GM18873 (cell line): ENCODE measurements at regions not wholly inside any gene's neighbourhood (a gene's known extent, or its start where the extent isn't known, plus 50 kb on each side); places are given as distances from the start of the nearest gene placed in this dataset.
"Not testable (repeated sequence)": the region's sequence is repeated elsewhere in the genome, so short reads cannot be mapped to it uniquely, and the experiment has no call there.

Experiments
- ATAC-seq: cut with Tn5 transposase; IDR thresholded peaks from one replicate; pipeline ENCODE4 v1.9.1; 2021; ENCODE audit warnings: mild to moderate bottlenecking, moderate library complexity, moderate number of reproducible peaks; ENCODE audit not compliant: unreplicated experiment, low FRiP score

DNA sequence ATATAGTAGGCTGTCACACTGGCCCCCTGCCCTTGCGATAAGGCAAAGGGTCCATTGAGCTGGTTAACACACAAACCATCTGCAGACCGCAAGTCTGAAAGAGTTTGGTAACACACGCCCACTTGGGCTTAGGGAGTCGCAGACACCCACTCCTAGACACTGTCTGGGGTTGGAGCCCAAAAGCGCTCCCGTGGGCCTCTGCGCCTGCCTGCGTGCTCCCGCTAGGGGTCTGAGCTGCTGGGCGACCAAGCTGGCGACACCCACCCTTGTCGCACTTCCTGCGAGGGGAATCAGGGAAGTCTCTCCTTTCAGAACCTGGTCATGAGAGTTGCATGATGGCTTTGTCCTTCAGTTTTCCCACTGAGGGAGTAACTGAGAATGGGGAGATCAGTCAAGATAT is 653.0 kb downstream of the HTR1B start:
- ATAC-seq, result no peak

DNA sequence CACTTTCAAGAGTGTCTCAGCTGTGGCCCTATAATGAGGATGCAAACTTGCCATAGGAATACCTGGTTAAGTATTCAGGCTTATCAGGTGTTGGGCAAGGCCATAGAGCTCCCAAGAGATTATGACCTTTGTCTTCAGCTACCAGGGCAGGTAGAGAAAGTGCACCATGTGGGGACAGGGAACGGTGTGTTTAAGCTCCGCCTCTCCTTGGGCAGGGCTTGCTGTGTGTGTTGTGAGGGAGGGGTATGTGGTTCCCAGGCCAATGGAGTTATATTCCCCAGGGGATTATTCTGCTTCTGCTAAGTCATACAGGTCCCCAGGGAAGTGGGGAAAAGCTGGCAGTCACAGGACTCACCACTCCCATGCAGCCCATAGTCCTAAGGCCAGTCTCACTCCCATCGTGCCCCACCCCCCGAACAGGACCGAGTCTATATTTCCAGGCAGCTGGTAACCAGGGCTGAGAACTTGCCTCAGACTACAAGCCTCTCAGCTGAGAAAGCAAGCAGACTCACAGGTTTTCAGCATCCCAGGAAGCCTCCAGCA is 660.2 kb downstream of the HTR1B start:
- ATAC-seq, result no peak

DNA sequence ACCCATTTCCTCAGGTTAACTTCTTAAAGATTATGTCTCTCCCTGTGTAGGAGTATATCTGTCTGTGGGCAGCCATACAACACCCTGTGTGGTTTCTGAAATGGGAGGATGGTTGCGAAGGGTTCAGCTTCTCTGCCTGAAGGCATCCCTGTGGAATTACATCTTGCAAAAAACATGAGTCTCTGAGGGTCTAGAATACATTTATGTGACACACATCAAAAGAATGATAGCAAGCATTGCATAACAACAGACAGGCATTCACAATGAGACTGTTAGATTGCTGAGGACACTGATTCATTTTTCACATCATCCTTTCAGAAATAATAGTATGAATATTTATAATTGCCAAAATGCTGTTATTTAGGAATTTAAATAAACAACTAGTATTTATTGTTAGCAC is 670.9 kb downstream of the HTR1B start:
- no peak for ATAC-seq

DNA sequence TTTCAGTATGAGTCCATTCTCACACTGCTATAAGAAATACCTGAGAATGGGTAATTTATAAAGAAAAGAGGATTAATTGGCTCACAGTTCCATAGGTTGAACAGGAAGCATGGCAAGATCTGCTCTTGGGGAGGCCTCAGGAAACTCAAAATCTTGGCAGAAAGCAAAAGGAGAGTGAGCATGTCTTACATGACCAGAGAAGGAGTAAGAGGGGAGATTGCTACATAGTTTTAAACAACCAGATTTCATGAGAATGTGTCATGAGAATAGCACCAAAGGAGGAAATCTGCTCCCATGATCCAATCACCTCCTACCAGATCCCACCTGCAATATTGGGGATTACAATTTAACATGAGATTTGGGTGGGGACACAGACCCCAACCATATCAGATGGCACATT is 672.4 kb downstream of the HTR1B start:
- no peak for ATAC-seq

DNA sequence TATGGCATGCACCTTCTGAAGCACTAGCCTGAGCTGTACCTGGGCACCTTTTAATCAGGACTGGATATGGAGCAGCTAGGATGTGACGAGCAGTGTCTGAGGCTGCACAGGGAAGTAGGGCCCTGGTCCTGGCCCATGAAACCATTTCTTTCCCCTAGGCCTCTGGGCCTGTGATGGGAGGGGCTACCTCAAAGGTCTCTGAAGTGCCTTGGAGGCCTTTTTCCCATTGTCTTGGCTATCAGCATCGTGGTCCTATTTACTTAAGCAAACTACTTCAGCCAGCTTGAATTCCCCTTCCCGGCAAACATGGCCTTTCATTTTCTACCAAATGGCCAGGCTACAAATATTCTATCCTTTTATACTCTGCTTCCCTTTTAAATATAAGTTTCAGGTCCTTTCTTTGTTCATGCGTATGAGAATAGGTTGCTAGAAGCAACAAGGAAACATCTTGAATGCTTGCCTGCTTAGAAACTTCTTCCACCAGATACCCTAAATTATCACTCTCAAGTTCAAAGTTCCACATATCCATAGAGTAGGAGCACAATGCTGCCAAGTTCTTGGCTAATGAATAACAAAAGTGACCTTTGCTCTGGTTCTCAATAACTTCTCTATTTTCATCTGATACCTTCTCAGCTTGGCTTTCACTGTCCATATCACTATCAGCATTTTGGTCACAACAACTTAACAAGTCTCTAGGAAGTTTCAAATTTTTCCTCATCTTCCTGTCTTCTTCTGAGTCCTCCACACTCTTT is 673.1 kb downstream of the HTR1B start:
- no peak for ATAC-seq

DNA sequence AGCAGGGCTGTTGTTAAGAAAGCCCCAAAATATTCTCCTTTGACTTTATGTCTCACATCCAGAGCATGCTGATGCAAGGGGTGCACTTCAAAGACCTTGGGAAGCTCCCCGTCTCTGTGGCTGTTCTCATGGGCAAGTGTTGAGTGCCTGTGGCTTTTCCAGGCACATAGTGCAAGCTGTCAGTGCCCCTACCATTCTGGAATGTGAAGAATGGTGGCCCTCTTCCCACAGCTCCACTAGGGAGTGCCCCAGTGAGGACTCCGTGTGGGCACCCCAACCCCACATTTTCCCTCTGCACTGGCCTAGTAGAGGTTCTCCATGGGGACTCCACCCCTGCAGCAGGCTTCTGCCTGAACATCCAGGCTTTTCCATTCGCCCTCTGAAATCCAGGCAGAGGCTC is 673.7 kb downstream of the HTR1B start:
- ATAC-seq, result no peak

DNA sequence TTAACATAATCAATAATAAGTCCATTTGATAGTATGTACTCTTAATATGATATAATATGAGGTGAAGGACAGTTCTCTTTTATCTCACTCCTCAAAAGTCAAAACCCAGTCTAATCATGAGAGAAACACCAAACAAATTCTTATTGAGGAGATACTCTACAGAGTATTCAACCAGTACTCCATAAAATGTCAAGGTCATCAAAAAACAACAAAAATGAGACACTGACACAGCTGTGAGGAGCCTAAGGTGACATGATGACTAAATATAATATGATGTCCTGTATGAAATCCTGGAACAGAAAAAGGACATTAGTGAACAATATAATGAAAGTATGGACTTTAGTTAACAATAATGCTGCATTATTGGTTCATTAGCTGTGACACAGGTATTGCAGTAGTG is 675.1 kb downstream of the HTR1B start:
- no peak for ATAC-seq

DNA sequence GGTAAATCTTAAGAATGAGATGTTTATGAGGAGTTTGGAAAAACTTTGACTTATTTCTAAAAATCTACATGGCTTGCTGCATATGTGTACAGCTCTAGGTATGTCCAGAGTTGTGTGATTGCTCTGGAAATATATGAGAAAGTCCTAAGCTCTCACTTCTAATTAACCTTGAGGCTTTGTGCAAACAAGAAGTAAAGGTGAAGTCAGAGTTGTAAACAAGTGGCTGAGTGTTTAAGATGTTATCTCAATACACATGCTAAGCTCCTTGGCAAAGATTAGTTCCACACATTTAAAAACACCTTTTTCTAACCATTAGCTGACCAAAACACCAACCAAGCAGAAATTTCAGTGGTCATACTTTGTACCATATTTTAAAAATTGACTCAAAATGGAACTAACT is 684.2 kb downstream of the HTR1B start:
- ATAC-seq, result no peak

DNA sequence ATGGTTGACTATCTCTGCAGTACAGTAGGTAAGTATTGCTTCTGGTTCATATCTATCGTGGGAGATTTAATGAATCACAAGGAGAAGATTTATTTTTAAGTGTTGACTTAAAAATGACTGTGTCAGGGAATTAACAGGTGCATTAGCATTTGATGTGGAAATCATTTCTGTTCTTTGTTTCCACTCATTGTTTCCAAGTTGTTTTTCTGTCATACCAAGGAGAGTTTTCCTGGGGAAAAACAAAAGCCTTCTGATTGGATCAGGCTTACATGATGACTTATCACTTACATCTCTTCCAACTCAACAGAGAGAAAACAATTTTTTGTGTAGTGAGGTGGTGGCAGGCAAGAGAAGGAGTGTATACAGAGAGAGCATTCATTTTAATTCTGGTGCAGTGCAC is 686.4 kb downstream of the HTR1B start:
- ATAC-seq, result no peak

DNA sequence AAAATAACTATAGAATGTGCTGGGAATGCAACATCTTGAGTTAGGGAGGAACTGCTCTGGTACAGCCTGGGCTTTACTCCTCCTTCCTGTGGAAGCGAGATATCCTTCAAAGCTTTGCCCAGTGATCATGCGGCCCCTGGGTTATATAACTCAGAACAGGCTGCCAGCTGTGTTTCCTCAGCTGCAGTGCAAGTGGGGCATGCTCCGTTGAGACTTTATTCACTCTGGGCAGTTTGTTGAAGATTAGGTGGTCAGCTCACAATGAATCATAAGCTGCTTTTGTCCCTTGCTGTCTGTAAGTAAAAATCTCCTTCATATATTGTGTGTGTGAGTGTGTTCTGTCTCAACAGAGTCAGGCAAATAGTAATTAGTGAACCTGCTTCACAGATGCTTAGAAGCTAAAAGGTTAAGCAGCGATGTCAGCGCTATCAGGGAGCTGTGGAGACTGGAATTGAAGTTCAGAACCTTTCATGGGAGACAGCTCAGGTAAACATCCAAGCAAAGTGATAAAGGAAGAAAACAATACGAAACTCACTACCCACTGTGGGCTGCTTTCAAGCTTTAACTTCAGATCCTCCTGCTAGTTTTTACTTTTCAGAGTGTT is 688.4 kb downstream of the HTR1B start:
- ATAC-seq, result no peak

DNA sequence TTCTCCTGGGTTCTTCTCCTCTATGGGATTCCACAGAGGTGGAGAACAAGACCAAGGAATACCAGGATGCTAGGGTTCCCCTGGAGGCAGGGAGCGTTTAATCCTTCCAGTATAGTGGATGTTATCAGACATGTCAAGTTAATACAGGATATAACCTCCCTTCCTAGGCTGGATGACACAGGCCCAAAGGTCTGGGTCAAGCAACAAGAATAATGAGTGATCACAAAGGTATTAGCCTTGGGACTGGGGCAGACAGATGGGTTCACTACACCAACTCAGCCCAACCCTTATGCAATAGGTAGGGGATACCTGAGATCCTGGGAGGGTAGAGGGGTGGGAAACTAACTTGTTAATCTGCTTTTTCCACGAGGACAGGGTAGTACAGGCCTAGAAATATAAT is 690.3 kb downstream of the HTR1B start:
- no peak for ATAC-seq

DNA sequence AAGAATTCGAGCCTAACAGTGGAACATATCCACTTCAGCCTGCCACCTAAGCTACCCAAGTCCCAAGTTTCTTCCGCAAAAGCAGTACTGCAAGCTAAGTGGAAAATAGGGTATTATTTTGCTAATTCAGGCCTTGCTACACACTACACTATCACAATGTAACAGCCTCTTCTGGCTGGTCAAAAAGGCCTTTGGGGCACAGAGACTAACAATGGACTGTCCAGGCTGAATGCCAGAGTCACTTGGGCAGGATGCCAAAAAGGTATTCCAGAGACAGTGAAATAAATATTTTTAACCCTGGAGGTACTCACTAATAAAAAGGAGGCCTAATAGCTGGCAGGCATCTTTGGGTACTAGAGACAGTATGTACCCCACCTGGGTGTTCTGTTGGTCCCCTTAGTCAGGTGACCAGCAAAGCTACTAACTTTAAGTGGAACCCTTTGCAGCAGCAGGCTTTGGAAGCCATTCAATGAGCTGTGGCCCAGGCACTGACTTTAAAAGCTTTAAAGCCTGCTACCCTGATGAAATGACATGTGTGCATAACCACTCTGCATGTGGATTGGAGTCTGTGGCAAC is 692.1 kb downstream of the HTR1B start:
- ATAC-seq, result no peak

DNA sequence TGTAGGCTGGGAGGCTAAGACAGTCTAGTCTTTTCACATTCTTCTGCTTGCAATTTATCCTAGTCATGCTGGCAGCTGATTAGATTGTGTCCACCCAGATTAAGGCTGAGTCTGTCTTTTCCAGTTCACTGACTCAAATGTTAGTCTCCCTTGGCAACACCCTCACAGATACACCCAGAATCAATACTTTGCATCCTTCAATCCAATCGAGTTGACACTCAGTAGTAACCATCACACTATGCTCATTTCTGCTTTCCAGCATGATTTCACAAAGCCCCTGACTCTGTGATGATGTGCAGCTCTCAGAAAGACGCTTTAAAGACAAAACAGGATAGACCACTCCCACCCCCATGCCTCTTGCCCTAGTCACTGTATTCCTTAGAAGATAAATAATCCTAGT is 693.0 kb downstream of the HTR1B start:
- no peak for ATAC-seq

DNA sequence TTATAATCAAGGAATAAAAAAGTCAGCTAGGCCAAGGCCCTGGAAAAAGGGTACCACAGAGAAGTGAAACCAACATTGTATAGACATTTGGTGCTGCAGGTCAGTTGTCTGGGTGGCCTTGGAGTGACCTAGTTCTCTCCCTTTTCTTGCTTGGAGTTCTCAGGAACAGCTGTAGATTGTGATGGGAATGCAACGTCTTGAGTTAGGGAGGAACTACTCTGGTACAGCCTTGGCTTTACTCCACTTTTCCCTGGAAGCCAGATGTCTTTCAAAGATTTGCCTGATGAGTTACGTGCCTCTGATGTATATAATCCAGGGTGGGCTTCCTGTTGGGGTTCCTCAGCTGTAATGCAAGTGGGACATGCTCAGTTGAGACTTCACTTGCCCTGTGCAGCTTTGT is 694.7 kb downstream of the HTR1B start:
- no peak for ATAC-seq

DNA sequence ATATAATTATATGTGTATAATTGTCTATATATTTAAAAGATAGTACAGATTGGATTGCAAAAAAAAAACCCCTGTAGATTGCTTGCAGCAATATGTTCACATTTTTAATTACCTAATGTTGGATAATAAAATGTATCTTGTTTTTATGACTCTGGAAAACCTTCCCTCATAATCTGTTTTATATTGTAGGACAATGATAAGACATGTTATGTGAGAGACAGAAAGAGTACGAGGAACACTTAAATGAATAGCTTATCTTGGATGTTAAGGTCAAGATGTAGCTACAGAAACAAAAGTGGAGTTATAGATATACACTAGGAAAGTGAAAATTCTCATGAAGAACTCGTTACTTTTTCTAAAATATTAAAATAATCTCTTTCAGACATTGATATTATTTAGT is 691.6 kb upstream of the IMPG1 start:
- no peak for ATAC-seq

DNA sequence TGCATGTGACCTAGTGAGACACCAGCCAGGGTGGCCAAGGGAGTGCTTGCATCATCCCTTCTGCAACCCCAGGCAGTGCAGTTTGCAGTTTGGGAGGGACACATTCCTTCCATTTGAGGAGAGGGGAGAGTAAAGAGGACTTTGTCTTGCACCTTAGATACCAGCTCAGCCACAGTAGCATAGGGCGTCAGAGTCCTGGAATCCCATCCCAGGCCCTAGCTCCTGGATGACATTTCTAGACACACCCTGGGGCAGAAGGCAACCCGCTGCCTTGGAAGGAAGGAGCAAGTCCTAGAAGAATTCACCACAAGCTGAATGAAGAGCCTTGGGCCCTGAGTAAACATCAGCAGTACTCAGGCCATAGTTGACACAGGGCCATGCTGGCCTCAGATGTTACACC is 680.4 kb upstream of the IMPG1 start:
- no peak for ATAC-seq

DNA sequence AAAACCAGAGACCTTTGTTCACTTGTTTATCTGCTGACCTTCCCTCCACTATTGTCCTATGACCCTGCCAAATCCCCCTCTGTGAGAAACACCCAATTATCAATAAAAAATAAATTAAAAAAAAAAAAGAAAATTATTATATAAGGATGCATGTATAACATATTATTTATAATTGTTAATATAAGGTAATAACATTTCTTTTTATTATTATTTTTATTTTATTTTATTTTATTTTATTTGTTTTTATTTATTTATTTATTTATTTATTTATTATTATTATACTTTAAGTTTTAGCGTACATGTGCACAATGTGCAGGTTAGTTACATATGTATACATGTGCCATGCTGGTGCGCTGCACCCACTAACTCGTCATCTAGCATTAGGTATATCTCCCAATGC is 672.9 kb upstream of the IMPG1 start:
- ATAC-seq, result not testable (repeated sequence)

DNA sequence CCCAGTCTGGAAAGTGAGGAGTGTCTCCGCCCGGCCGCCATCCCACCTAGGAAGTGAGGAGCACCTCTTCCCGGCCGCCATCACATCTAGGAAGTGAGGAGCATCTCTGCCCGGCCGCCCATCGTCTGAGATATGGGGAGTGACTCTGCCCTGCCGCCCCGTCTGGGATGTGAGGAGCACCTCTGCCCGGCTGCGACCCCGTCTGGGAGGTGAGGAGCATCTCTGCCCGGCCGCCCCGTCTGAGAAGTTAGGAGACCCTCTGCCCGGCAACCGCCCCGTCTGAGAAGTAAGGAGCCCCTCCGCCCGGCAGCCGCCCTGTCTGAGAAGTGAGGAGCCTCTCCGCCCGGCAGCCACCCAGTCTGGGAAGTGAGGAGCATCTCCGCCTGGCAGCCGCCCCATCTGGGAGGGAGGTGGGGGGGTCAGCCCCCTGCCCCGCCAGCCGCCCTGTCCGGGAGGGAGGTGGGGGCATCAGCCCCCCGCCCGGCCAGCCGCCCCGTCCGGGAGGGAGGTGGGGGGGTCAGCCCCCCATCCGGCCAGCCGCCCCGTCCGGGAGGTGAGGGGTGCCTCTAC is 671.8 kb upstream of the IMPG1 start:
- ATAC-seq, result not testable (repeated sequence)

DNA sequence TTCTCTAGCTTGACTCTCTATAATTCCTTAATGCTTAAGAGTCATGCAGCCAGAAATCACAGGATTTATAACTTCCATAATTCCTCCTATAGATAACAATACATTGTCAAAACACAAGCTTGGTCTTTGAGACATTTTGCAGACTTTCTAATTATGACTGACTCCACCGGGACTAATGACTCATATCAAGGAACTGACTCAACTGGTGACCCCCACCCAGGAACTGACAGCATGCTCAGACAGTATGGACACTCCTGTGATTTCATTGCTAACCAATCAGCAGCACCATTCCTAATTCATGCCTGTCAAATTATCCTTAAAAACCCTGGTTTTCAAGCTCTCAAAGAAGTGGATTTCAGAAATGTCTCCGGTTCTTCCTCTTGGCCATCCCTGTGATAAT is 670.5 kb upstream of the IMPG1 start:
- ATAC-seq, result no peak

DNA sequence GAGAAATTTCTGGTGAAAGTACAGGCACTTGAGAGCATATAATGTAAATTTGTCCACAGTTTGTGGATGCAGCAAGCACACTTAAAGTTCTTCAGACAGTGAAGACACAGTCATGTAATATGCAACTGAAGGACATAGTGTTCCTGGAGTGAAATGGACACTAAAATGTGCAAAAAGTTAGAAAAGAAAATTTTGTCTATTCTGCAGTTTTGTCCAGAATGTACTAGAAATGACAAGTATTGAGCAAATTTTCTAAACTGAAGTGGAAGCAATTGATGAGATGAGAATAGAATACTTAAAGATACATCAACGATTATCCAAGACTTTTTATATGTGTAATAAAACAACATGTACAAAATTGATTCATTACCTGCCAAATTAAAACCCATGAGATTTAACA is 647.0 kb upstream of the IMPG1 start:
- no peak for ATAC-seq

DNA sequence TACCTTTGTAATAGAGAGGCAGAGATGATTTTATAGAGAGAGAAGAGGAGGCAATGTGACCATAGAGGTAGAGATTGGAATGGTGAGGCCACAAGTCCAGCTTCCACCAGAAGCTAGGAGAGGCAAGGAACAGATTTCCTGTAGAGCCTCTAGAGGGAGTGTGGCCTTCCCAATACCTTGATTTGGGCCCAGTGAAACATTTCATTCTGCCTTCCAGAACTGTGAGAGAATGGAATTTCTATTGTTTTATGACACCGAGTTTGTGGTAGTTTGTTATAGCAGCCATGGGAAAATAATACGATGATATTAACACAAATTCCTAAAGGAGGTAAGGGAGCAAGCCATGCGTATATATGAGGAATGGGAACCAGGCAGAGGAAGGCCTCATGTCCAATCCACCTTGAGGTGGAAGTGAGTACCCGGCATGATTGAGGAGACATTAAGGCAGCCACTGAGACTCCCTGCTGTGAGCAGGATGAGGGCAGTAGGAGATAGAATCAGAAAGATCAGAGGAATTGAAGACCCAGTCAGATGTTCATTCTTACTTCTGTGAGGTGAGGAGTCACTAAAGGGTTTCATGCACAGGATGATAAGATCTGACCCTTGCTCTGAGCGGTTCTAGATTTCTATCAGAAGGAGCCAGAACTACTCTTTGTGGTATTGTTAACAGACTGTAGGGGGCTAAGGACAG is 636.3 kb upstream of the IMPG1 start:
- no peak for ATAC-seq
